GM21367 (cell line): ENCODE measurements at regions not wholly inside any gene's neighbourhood (a gene's known extent, or its start where the extent isn't known, plus 50 kb on each side); places are given as distances from the start of the nearest gene placed in this dataset.
"Not testable (repeated sequence)": the region's sequence is repeated elsewhere in the genome, so short reads cannot be mapped to it uniquely, and the experiment has no call there.

ENCODE experiments used
- ATAC-seq: cut with Tn5 transposase; IDR thresholded peaks from one replicate; pipeline ENCODE4 v1.9.1; 2021; ENCODE audit not compliant: unreplicated experiment

DNA sequence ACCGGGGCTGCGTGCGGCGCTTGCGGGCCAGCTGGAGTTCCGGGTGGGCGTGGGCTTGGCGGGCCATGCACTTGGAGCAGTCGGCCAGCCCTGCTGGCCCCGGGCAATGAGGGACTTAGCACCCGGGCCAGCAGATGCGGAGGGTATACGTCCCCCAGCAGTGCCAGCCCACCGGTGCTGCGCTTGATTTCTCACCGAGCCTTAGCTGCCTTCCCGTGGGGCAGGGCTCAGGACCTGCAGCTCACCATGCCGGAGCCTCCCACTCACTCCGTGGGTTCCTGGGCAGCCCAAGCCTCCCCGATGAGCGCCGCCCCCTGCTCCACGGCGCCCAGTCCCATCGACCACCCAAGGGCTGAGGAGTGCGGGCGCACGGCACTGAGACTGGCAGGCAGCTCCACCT lies 51.4 kb upstream of the INPP4B start:
- ATAC-seq, result not testable (repeated sequence)

DNA sequence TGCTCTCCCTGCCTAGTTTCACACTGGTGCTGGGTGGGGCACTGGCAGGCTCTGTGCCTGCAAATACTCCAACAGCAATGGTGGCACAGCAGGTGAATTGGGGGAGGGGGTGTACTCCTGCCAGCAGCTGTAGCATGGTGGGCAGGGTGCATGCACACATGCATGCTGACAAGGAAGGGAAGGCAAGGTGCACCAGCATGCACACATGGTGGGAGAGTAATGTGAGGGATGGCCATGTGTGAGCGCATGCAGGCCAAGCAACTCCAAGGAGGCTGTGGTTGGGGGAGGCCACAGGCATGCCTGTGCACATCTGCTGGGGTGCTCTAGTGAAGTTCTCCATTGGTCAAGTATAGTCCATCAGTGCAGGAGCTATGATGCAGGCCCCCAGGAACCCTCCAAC lies 54.5 kb upstream of the INPP4B start:
- ATAC-seq, result no peak

DNA sequence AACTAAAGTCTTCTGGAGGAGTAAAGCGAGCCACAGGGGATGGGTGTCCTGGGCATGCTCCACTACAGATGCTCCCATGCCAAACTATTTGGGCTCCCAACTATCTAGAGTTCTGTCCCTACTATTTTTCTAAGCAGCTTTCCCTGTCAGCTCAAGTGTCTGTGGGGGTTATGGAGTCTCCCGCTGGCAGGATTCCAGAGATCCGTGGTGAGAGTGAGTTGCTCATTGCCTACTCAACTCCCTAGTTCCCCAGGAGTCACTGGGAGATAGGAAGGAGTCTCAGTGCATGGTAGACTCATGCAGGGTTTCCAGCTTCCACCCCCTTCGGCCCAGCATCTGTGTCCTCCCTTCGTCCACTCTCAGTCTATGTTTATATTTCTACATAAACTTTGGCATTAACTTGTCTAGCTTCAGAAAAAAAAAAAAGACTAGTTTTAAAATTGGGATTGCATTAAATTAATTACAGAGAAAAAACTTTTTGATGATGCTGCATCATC lies 55.1 kb upstream of the INPP4B start:
- ATAC-seq, result no peak

DNA sequence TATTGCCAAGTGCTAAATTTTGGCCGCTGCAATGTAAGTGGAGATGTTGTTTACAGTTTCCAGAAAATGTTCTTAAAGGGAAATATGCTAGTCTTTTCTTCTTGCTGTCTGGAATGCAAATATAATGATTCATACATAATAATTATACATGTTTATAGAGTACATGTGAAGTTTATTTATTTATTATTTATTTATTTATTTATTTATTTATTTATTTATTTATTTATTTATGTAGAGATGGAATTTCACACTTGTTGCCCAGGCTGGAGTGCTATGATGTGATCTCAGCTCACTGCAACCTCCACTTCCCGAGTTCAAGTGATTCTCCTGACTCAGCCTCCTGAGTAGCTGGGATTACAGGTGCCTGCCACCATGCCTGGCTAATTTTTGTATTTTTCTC lies 57.5 kb upstream of the INPP4B start:
- ATAC-seq, result not testable (repeated sequence)

DNA sequence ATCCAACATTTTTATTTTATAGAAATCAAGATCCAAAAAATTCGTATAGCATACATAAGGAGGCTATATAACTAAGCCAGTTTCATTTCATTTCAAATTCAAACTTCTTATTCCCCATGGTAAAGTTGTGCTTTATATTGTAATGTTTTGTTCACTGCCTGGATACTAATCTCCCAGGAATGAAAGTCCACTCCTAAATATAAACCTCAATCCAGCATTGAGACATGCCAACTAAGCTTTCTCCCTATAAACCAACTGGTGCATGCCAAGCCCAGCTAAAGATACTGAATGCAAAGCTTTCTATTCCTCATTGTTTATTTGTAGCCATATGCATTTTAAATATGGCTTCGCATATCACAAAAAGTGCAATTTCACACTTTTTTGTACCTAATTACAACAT lies 63.8 kb upstream of the INPP4B start:
- no peak for ATAC-seq

DNA sequence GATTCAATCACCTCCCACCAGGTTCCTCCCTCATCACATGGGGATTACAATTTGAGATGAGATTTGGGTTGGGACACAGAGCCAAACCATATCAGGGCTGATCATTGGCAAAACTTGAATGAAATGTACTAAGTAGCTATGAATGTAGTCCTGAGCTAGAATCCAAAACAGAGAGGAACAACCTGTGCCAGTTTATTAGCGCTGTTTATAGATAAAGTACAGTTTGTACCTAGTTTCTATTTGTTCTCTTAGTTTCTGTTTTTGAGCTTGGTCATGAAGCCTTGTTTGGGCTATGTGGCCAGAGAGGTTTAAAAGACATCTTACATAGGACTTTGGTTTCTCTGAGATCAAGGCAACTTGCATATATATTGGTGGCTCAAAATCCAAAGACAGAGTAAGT lies 66.9 kb upstream of the INPP4B start:
- ATAC-seq, result no peak

DNA sequence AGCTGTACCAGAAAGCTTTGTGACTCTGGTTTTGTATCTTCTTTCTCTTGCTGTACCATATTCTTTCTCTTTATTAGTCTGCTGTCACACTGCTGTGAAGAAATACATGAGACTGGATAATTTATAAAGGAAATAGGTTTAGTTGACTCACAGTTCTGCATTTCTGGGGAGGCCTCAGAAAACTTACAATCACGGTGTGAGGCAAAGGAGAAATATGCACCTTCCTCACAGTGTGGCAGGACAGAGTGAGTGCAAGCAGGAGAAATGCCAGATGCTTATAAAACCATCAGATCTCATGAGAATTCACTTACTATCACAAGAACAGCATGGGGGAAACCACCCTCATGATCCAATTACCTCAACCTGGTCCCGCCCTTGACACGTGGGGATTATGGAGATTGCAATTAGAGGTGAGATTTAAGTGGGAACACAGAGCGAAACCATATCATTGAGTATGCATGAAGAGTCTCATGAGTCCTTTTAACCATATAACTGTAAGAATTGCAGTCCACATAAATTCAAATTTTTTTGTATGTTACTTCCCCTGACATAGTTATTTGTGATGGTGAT lies 67.4 kb upstream of the INPP4B start:
- ATAC-seq, result no peak

DNA sequence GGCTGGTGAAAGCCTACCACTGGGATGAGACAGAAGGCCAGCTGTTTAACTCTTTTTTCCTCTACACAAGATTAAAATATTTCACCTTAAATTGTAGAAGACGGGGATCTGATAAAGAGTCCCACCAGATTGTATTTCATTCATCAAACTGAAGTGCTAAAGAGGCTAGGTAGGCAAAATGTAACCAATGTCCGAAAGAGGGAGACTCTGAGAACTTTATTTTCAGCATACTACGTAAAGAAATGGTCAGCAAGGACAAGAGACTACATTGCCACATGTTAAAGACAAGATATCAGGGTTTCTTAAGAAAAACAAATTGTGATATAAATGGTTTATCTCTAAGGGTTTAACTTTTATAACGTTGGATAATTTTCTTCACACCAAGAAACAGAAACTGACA lies 71.6 kb upstream of the INPP4B start:
- no peak for ATAC-seq

DNA sequence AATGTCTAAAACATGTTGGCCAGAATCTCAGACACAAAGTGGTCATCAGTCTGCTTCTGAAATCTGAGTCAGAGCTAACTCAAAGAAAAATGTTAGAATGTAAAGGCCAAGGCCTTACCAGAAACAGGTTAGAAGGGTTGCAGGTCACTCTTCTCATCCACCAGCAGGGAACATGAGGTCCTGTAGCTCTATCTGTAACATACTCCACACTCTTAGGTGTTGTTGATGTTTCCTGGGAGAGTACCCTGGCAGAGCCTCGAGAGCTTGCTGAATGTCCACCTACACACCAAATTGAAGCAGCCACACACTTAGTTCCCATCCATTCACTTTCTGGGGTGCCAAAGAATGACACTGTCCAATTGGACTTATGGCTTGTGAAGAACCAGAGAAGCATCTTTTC lies 76.6 kb upstream of the INPP4B start:
- ATAC-seq, result no peak

DNA sequence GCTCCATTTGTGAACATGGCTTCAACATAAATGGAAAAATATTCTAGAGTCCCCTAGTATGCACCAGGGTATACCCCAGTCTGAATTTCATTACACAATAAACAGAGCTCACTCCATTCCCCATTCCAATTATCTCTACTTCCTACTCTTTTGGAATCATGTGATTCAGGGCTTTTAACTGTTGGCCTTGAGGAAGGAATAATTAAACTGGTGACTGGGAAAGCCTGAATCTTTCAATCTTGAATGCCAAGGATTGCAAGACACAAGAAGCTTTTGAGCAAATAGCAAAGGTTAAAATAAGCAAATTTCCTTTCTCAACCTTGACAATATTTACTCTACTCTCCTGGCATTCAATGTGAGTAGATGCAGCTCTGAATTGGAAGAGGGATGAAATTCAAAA lies 77.5 kb upstream of the INPP4B start:
- ATAC-seq, result no peak

DNA sequence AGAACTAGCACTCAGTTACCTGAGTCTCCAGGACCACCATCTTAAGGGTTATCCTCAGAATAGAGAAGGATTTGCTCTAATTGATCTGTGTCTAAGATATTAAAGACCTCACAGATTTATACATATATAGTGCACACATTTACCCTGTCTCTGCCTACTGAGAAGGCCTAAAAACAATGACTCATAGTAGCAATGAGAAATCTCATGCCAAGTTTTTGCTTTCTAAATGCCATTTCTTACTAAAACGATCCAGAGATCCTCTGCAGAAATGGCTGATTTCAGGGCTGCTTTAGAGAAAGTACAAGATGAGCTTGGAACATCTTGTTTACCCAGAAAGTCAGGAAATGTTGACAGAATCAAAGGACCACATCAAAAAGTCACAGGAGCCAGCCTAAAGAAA lies 79.1 kb upstream of the INPP4B start:
- no peak for ATAC-seq

DNA sequence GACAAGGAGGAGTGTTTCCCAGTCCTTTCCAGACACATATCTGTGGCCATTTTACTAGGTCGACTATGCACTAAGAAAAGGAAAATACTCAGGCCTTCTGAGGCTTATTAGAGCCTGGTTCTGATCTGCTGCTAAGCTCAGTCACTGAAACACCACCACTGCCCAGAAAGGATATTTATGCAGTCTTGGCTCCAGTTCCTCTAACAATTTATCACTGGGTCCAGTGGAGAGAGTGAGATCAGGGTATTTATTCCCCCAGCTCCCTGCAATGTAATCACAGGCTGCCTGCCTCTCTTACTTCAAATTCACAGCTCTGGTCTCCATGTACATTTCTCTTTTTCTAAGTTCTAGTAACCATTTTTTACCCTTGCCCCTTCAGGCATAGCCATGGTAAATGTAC lies 81.6 kb upstream of the INPP4B start:
- ATAC-seq, result no peak

DNA sequence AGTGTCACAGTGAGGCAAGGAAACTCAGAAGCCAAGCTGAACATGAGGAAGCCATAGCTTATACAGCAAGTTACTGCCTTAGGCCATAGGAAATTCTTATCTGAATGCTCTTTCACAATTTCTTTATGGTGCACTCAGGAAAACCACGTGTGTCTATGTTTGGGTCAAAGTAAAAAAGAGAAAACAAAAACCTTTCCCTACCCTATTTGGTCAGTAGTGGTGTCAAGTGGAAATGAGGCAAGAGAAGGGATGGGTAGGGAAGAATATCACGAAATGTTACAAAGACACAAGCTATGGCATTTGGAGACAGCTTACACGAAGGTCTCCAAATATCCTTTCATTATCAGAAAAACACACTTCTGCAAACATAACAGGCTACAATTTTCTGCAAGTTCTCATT lies 83.4 kb upstream of the INPP4B start:
- ATAC-seq, result no peak

DNA sequence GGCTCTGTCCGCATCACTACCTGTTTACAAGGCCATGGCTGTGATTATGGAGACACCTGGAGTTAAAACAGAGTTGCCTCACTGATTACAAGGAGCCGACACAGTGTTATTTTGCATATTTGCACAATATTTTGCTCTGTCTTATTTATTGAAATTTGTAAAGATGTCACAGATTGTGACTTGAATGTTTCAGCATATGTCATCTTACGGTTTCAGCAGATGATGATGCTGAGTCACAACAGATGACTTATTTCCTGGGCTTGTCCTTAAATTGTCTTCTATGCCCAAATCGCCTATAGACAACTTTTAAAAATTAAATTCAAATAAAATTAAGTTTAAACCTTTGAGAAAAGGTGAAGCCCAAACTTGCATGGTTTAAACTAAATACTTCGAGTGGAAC lies 87.1 kb upstream of the INPP4B start:
- no peak for ATAC-seq

DNA sequence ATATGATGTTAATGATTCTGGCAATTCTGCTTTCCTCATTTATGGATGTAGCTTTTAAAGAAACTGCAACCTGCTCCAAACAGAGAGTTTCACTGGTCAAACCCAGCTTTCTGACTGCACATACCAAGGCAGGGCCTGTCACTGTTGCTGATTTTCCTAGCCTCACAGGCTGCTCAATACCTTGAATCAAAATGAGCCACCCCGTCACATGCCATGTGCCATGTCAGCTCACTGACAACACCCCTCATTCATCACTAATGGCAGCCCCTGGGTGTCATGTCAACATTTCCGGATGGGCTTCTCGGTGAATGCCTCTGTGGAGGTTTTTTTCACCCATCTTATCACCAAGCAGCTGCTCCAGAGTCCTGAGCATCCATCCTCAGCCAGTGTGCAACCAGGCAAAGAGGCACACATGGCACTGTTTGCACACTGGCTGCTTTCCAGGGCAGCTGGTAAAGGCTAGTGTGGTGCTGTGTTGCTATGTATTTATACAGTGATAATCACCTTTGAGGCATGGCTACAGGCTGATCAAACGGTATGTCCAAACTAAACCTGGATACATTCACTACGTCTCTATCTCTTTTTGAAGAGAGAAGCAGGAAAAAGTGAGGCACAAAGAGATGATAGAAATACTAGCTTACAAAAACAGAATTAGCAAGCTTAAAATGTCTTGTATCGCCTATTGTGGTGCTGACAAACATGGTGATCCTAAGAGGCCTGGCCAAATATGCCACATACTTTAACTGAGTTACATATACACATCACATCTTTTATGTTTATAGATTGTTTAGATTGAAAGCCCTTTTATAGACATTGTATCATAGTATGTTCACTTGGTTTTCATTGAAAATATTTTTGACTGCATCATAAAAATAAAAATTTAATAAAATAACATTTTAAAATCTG lies 94.6 kb upstream of the INPP4B start:
- no peak for ATAC-seq

DNA sequence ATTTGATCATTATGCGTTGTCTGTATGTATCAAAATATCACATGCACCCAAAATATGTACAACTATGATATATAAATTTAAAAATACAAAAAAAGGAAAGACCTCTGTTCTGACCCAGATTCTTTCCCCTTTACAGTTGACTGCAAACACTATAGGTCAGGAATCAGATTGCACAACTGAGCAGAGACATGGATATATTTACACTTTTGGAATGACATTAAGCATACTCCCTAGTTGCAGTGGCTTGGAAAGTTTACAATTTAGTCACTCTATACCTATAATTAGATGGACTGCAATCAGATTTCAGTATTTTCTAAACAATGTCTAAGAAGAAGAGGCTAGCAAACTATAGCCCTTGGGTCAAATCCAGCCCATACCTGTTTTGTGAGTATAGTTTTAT lies 98.5 kb upstream of the INPP4B start:
- no peak for ATAC-seq

DNA sequence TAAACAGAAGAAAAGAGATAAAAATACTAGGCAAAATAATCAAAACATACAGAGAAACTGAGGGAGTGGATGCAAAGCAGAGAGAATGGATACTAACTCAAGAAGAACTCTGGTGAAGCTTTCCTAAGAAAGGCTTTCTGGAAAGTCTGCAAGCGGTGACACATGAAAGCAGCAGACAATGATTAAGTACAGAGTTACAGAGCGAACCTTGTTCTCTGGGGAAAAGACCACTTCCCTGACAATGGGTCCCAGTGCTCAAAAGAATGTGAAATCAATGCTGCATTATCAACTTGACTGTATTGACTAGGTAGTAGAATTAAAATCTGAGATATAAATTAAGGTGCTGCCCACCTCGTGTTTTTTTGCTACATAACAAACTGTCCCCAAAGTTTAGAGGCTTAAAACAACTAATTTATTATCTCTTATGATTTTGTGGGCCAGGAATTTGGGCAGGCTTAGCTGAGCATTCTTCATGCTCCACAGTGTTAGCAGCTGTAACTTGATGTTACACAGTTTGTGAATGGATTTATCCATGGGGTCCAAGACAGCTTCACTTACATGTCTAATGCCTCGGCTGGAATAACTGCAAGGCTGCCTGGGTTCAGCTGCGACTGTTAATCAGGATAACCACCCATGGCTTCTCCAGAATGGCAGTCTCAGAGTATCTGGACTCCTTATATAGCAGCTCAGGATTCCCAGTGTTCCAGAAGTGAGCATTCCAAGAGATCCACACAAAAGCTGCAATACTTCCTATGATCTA lies 106.9 kb upstream of the INPP4B start:
- no peak for ATAC-seq

DNA sequence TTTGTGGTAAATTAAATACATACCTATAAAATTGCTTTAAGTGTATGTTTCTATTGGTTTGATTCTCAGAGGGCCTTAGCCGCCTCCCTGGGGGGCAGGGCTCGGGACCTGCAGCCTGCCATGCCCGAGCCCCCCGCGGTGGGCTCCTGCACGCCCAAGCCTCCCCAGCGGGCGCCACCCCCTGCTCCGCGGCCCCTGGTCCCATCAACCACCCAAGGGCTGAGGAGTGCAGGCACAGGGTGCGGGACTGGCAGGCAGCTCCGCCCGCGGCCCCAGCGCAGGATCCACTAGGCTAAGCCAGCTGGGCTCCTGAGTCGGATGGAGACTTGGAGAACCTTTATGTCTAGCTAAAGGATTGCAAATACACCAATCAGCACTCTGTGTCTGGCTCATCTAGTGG lies 108.3 kb upstream of the INPP4B start:
- ATAC-seq, result no peak

DNA sequence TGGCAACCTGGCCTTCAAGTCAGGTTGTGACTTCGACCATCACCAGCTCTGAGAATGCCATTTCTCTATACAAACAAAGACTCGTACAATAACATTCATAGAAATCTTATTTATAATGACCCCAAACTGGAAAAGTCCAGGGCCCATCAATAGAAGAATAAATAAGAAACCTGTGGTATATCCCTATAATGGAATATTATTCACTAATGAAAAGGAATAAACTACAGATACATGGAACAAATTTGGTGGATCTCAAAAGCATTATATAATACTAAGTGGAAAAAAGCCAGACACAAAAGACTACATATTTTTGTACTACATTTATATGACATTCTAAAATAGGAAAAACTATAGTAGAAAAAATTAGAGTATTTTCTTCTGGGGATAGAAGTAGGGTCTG lies 109.4 kb upstream of the INPP4B start:
- ATAC-seq, result no peak

DNA sequence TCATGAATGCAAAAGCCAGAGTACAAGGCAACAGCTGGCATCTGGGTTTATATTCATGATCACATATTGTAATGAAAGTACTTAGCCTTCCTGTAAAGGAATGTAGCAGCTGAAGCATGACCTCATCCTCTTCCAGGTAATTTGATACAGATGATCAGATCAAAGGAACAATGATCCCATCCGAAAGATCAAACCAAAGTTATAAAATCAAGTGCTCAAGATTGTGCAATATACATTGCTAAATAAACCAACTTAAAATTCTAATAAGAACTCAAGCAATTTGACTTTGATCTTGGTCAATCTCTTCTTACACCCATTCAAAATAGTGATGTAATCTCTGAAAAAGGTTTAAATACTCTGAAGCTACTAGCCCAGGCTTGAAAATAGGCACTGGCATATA lies 113.1 kb upstream of the INPP4B start:
- no peak for ATAC-seq

DNA sequence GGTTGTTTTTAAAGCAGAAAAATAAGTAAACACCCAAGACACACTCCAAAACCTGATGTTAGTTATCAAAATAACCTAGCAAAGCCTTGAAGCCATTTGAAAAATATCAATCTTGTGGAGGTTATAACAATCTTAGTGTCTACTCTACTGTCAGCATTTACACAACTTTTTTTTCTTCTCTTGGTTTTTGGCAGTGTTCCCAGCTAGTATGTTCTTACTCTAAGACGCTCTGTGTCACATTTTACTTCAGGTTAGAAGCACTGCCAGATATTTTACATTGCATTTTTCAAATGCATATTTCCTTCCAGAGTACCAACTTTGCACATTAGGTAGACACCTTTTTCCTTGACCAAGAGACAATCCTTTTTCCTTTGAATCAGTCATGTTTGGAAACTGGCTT lies 114.0 kb upstream of the INPP4B start:
- no peak for ATAC-seq
